T-cell (primary cell): ENCODE measurements at regions not wholly inside any gene's neighbourhood (a gene's known extent, or its start where the extent isn't known, plus 50 kb on each side); places are given as distances from the start of the nearest gene placed in this dataset.

ENCODE experiments used
- ATAC-seq, 4 experiments: fragments of 200-7000 bp in 3 of 4; fragments of 150-1000 bp in 1 of 4; cut with Tn5 transposase; replicated peaks in 1 of 4; 1 replicate in 3 of 4; 2 replicates in 1 of 4; pipeline ENCODE4 v1.10.0; 2021; ENCODE audit warnings: moderate library complexity in 3 of 4, mild to moderate bottlenecking in 2 of 4, moderate number of reproducible peaks in 1 of 4
- CTCF ChIA-PET, 2 donors: fragments of 300-600 bp; sonication (Branson Sonifier 250); formaldehyde crosslinking; loops; one replicate each; lab custom pipeline; 2022; ENCODE audit warnings: antibody characterized with exemption in 2 of 2; lab: Charles Lee
- POLR2A ChIA-PET, 2 donors: fragments of 300-600 bp; sonication (Branson Sonifier 250); formaldehyde crosslinking; loops; one replicate each; lab custom pipeline; 2022; ENCODE audit warnings: antibody characterized with exemption in 2 of 2; lab: Charles Lee
- DNase-seq, 35 experiments: peaks; one replicate each; pipeline versions ENCODE4 v3.0.0 to v3.0.0-alpha.2; 2013 to 2023
- H3K27ac ChIP-seq: one replicate; pipeline ENCODE4 v1.5.1; 2013; ENCODE audit warnings: low read length
- H3K27me3 ChIP-seq, 2 experiments: replicated peaks in 1 of 2; 1 replicate in 1 of 2; 2 replicates in 1 of 2; pipeline versions ENCODE4 v1.6.1 to v1.7.0; 2013; ENCODE audit warnings: low read length in 1 of 2, mixed read lengths in 1 of 2; ENCODE audit not compliant: control insufficient read depth in 2 of 2, insufficient read depth in 2 of 2; ENCODE audit errors: extremely low read depth in 1 of 2
- H3K36me3 ChIP-seq, 2 donors: 1 replicate in 1 of 2; 2 replicates in 1 of 2; pipeline versions ENCODE4 v1.6.1 to v1.7.0; 2013; ENCODE audit warnings: low read length in 1 of 2; ENCODE audit not compliant: control insufficient read depth in 2 of 2, insufficient read depth in 1 of 2; ENCODE audit errors: extremely low read depth in 1 of 2
- H3K4me1 ChIP-seq, 2 experiments: 1 replicate in 1 of 2; 2 replicates in 1 of 2; pipeline versions ENCODE4 v1.6.1 to v1.7.0; 2013; ENCODE audit warnings: low read length in 2 of 2, mixed read lengths in 1 of 2; ENCODE audit not compliant: insufficient read depth in 2 of 2, control insufficient read depth in 1 of 2; ENCODE audit errors: extremely low read depth in 1 of 2
- H3K4me3 ChIP-seq, 2 donors: 1 replicate in 1 of 2; 2 replicates in 1 of 2; pipeline versions ENCODE4 v1.5.1 to v1.7.0; 2013; ENCODE audit warnings: mild to moderate bottlenecking in 2 of 2, low read length in 1 of 2, moderate library complexity in 1 of 2; ENCODE audit not compliant: control insufficient read depth in 1 of 2; ENCODE audit errors: extremely low read depth in 1 of 2
- H3K9me3 ChIP-seq: 2 replicates; pipeline ENCODE4 v1.7.0; 2013
- H3K27ac Mint-ChIP-seq, 2 donors: one replicate each; pipeline ENCODE4 v1.8.0; 2020 to 2021; ENCODE audit warnings: mild to moderate bottlenecking in 2 of 2, mixed read lengths in 2 of 2
- H3K27me3 Mint-ChIP-seq, 2 donors: one replicate each; pipeline ENCODE4 v1.8.0; 2021 to 2022; ENCODE audit warnings: mixed read lengths in 2 of 2
- H3K36me3 Mint-ChIP-seq: one replicate; pipeline ENCODE4 v1.8.0; 2021; ENCODE audit warnings: mixed read lengths
- H3K4me1 Mint-ChIP-seq, 3 donors: one replicate each; pipeline ENCODE4 v1.8.0; 2020 to 2022; ENCODE audit warnings: mixed read lengths in 3 of 3, mild to moderate bottlenecking in 1 of 3
- H3K4me3 Mint-ChIP-seq, 3 donors: one replicate each; pipeline ENCODE4 v1.8.0; 2020 to 2022; ENCODE audit warnings: mild to moderate bottlenecking in 3 of 3, mixed read lengths in 3 of 3, moderate library complexity in 3 of 3
- H3K9me3 Mint-ChIP-seq, 3 donors: one replicate each; pipeline ENCODE4 v1.8.0; 2020 to 2022; ENCODE audit warnings: mixed read lengths in 3 of 3
- WGBS: methylation state at CpG from one replicate; pipeline ENCODE4 v1.1.5; 2013; ENCODE audit warnings: missing lambda C conversion rate; ENCODE audit not compliant: insufficient coverage; 5-methylcytosine and 5-hydroxymethylcytosine counted together

DNA sequence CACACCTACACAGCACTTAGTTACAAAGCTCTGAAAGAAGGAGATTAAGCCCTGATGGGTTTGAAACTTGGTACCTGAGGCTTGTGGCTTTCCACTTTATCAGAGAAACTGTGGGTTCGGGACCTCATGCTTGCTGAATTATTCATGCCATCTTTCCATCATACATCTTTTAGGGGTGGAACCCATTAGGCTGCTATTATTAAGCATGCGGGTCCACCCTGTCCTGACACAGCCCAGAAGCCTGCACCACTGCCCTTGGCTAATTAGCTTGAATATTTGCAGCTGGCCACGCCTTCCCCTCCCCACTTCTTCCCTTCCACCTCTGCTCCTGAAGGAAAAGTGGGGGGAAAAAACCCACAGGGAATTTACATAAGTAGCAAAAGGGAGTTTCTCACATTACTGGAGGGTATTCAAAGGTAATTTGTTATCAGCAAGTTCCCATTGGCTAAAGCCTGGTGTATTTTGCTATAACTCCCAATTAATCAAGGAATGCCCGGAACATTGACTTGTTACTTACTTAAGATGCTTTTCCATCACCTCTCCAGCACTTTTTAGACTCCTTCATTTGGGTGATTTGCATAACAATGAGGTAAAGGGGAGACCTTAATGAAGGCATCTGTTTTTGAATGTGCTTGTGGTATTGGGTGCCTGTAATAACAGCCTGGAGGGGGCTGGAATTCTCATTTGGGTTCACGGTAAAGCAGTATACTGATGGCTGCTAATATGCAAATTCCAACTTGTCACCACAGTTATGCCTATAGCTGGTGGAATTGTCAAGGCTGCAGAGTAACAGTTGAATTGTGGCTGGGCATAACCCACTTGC, 231.7 kb upstream of the GATB start:
- CTCF ChIA-PET, result no interaction called here
- H3K4me3 Mint-ChIP-seq, result peak overlapping the region in 1 of 3 donors; percentile 74

GRCh38 chr4:151991884-151992167, 231.0 kb upstream of the GATB start:
- Mint-ChIP-seq H3K4me3 (peak overlapping the region in 1 of 3 donors; percentile 74), H3K27ac (peak overlapping the region; percentile 90), H3K4me1 (peaks cover 61 to 70% (median 64%) of the 10 kb centered on the region in 3 donors), H3K36me3 (no peaks in the 10 kb centered on the region), H3K27me3 (no peaks in the 10 kb centered on the region), H3K9me3 (peaks cover 0 to 7% (median 0%) of the 10 kb centered on the region in 3 donors)
- Histone ChIP-seq H3K27me3 (no peaks in the 10 kb centered on the region), H3K9me3 (no peaks in the 10 kb centered on the region), H3K36me3 (no peaks in the 10 kb centered on the region), H3K4me3 (no peak overlapping the region), H3K27ac (peak overlapping the region; percentile 52), H3K4me1 (peaks cover 36 to 45% of the 10 kb centered on the region in 2 experiments)
- POLR2A ChIA-PET, result interaction anchor here (0.6 kb wide), 2 partner anchors 50 to 1678 kb away, joined by 3 read pairs; no protein-coding TSS in a partner anchor
- WGBS, result no CpG with 5 or more reads among the region's 2 CpGs
- no peak for DNase-seq
- ATAC-seq, result no peak
- CTCF ChIA-PET, result no interaction called here

More for the DNA sequence above, 231.7 kb upstream of the GATB start:
- WGBS, result 100% methylated on average over 1 of the region's 5 CpGs
- ATAC-seq (no peak), DNase-seq (no peak)
- Histone ChIP-seq H3K27me3 (no peaks in the 10 kb centered on the region), H3K36me3 (no peaks in the 10 kb centered on the region), H3K4me3 (no peak overlapping the region), H3K4me1 (peaks cover 36 to 48% of the 10 kb centered on the region in 2 experiments), H3K9me3 (no peaks in the 10 kb centered on the region), H3K27ac (no peak overlapping the region)
- Mint-ChIP-seq H3K4me1 (peaks cover 61 to 70% (median 64%) of the 10 kb centered on the region in 3 donors), H3K27ac (peak overlapping the region in 1 of 2 donors; percentile 90), H3K36me3 (no peaks in the 10 kb centered on the region), H3K27me3 (no peaks in the 10 kb centered on the region), H3K9me3 (peaks cover 0 to 7% (median 0%) of the 10 kb centered on the region in 3 donors)
- POLR2A ChIA-PET, result no interaction called here

DNA sequence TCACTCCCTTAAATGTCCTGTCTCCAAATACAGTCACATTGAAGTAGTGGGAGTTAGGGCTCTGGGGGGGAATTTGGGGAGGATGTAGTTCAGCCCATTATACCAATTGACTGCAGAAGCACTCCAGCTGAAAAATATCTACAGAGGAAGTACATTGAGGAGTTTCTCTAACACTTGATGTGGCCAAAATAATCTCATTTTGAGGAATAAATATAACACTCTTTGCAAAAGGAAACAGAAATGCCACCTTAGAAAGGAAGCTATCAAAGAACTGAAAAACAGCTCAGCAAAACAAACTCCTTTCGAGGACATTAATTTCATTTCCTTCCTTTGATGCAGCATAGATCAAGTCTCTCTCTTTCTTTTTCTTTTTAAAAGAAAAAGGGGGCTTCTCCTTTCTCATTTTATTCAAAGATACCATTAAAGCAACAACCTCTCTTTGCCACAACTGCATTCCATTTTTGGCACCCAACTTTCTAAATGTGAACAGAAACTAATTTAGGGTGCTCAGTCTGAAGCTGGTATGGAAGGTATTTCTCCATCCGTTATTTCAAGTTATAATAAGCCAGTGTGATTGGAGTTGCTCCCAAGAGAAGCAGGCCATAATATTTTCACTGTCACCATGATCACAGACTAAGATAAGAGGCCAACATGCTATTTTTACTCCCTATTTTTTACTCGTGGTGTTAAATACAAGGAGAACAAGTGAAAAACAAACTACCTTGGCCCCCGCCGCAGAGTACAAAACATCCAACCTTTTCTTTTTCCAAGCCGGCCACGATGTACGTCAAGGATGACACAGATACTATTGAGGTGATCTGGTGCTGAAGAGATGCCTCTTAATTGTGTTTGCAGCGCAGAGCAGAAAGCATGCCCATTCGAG, 230.4 kb upstream of the GATB start:
- CTCF ChIA-PET, result no interaction called here
- Histone ChIP-seq H3K4me3 (peak overlapping the region in 1 of 2 donors; percentile 15), H3K4me1 (peaks cover 36 to 45% of the 10 kb centered on the region in 2 experiments), H3K27me3 (no peaks in the 10 kb centered on the region), H3K27ac (peak overlapping the region; percentile 52), H3K36me3 (no peaks in the 10 kb centered on the region), H3K9me3 (no peaks in the 10 kb centered on the region)
- Mint-ChIP-seq H3K9me3 (peaks cover 0 to 7% (median 0%) of the 10 kb centered on the region in 3 donors), H3K4me3 (peak overlapping the region; percentile 14 to 74 (median 23)), H3K27me3 (no peaks in the 10 kb centered on the region), H3K36me3 (no peaks in the 10 kb centered on the region), H3K4me1 (peaks cover 61 to 70% (median 64%) of the 10 kb centered on the region in 3 donors), H3K27ac (peak overlapping the region; percentile 90)
- WGBS, result 67% methylated on average over 3 of the region's 10 CpGs
- peak; percentile 54 to 80 (median 71) for ATAC-seq
- POLR2A ChIA-PET, result interaction anchor here (0.6 kb wide), 2 partner anchors 50 to 1679 kb away, joined by 3 read pairs; no protein-coding TSS in a partner anchor
- DNase-seq, result peak in 3 of 35 experiments; percentile 3 to 59 (median 25)

- no peak for DNase-seq
- H3K27me3 ChIP-seq, result no peaks in the 10 kb centered on the region
- peaks cover 57 to 61% (median 60%) of the 10 kb centered on the region in 3 donors for H3K4me1 Mint-ChIP-seq
- H3K9me3 Mint-ChIP-seq, result peaks cover 0 to 5% (median 0%) of the 10 kb centered on the region in 3 donors
- peaks cover 36 to 45% of the 10 kb centered on the region in 2 experiments for H3K4me1 ChIP-seq
- H3K4me3 Mint-ChIP-seq, result peak overlapping the region in 1 of 3 donors; percentile 74
- peak overlapping the region; percentile 52 for H3K27ac ChIP-seq
- no peaks in the 10 kb centered on the region for H3K36me3 ChIP-seq
- ChIA-PET POLR2A (interaction anchor here in 1 of 2 donors (0.6 kb wide), 1 partner anchor 214 kb away, joined by 3 read pairs; no protein-coding TSS in a partner anchor), CTCF (no interaction called here)
- peak overlapping the region; percentile 90 for H3K27ac Mint-ChIP-seq
- H3K36me3 Mint-ChIP-seq, result no peaks in the 10 kb centered on the region
- no peak overlapping the region for H3K4me3 ChIP-seq
- no peak for ATAC-seq
- 100% methylated on average over 1 of the region's 4 CpGs for WGBS
- H3K27me3 Mint-ChIP-seq, result no peaks in the 10 kb centered on the region
- H3K9me3 ChIP-seq, result no peaks in the 10 kb centered on the region
Measured at GRCh38 chr4:151990201-151990600, 229.4 kb upstream of the GATB start.

- POLR2A ChIA-PET, result no interaction called here
- H3K27ac Mint-ChIP-seq, result peak overlapping the region in 1 of 2 donors; percentile 13
- no peaks in the 10 kb centered on the region for H3K9me3 ChIP-seq
- no peaks in the 10 kb centered on the region for H3K27me3 ChIP-seq
- no peaks in the 10 kb centered on the region for H3K36me3 ChIP-seq
- H3K27ac ChIP-seq, result no peak overlapping the region
- WGBS, result 92% methylated on average over 2 of the region's 2 CpGs
- CTCF ChIA-PET, result interaction anchor here in 1 of 2 donors (1.0 kb wide), 1 partner anchor 32 kb away, joined by 3 read pairs; no protein-coding TSS in a partner anchor
- no peaks in the 10 kb centered on the region for H3K9me3 Mint-ChIP-seq
- H3K4me1 ChIP-seq, result peaks cover 32 to 37% of the 10 kb centered on the region in 2 experiments
- no peak overlapping the region for H3K4me3 Mint-ChIP-seq
- ATAC-seq (no peak), DNase-seq (no peak)
- H3K36me3 Mint-ChIP-seq, result no peaks in the 10 kb centered on the region
- H3K4me3 ChIP-seq, result no peak overlapping the region
- H3K27me3 Mint-ChIP-seq, result no peaks in the 10 kb centered on the region
- peaks cover 45 to 48% (median 46%) of the 10 kb centered on the region in 3 donors for H3K4me1 Mint-ChIP-seq
Measured at GRCh38 chr4:151988591-151988990, 227.8 kb upstream of the GATB start.

DNA sequence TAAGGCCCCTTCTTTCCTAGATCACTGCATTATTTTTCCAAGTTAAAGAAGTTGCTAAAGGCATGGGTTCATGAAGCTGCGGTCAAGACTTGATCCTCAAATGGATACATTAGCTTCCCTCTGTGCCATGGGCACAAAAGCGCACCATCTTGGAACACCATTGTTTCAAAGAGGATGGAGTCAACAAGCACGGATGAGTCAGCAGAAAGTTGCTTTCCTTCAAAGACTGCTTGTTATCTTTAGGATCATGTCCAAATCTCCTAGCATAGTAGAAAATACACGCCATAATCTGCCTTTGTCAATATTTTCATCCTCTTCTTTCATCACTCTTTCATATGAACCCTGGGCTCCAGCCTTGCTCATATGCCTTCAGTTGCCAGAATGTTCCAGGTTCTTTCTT, 226.8 kb upstream of the GATB start:
- ChIA-PET POLR2A (no interaction called here), CTCF (no interaction called here)
- Mint-ChIP-seq H3K27me3 (no peaks in the 10 kb centered on the region), H3K36me3 (no peaks in the 10 kb centered on the region), H3K9me3 (no peaks in the 10 kb centered on the region), H3K4me3 (no peak overlapping the region), H3K4me1 (peaks cover 35 to 38% (median 36%) of the 10 kb centered on the region in 3 donors), H3K27ac (no peak overlapping the region)
- H3K4me1 ChIP-seq, result peaks cover 24 to 27% of the 10 kb centered on the region in 2 experiments
- H3K27me3 ChIP-seq, result no peaks in the 10 kb centered on the region
- H3K36me3 ChIP-seq, result no peaks in the 10 kb centered on the region
- no peak for DNase-seq
- H3K9me3 ChIP-seq, result no peaks in the 10 kb centered on the region
- no peak overlapping the region for H3K4me3 ChIP-seq
- 96% methylated on average over 4 of the region's 4 CpGs for WGBS
- no peak for ATAC-seq
- H3K27ac ChIP-seq, result no peak overlapping the region
